CD14-positive monocyte (primary cell): ENCODE measurements at regions not wholly inside any gene's neighbourhood (a gene's known extent, or its start where the extent isn't known, plus 50 kb on each side); places are given as distances from the start of the nearest gene placed in this dataset.

Experiments
- DNase-seq, 3 donors: peaks; one replicate each; pipeline ENCODE4 v3.0.0-alpha.2; 2011 to 2022
- H2AFZ ChIP-seq: 2 replicates; pipeline ENCODE4 v1.6.0; 2012; ENCODE audit warnings: mild to moderate bottlenecking, low read depth, low read length, inconsistent platforms; ENCODE audit not compliant: insufficient read depth, poor library complexity, severe bottlenecking
- H3K27ac ChIP-seq, 2 donors: 1 replicate in 1 of 2; 2 replicates in 1 of 2; pipeline ENCODE4 v1.5.1; 2012 to 2013; ENCODE audit warnings: low read length in 2 of 2, control low read depth in 1 of 2, inconsistent platforms in 1 of 2, low read depth in 1 of 2, mild to moderate bottlenecking in 1 of 2
- H3K27me3 ChIP-seq, 2 donors: one replicate each; pipeline versions ENCODE4 v1.6.0 to v1.6.1; 2011 to 2013; ENCODE audit warnings: low read length in 2 of 2; ENCODE audit not compliant: control insufficient read depth in 2 of 2, insufficient read depth in 2 of 2
- H3K36me3 ChIP-seq, 2 donors: replicated peaks in 1 of 2; 1 replicate in 1 of 2; 2 replicates in 1 of 2; pipeline versions ENCODE4 v1.5.1 to v1.6.1; 2012 to 2013; ENCODE audit warnings: low read length in 2 of 2, control low read depth in 1 of 2, inconsistent platforms in 1 of 2, mild to moderate bottlenecking in 1 of 2; ENCODE audit not compliant: insufficient read depth in 2 of 2, control insufficient read depth in 1 of 2
- H3K4me1 ChIP-seq, 2 donors: 1 replicate in 1 of 2; 2 replicates in 1 of 2; pipeline versions ENCODE4 v1.5.1 to v1.6.1; 2012 to 2013; ENCODE audit warnings: low read length in 2 of 2, control low read depth in 1 of 2, inconsistent platforms in 1 of 2, mild to moderate bottlenecking in 1 of 2, moderate library complexity in 1 of 2; ENCODE audit not compliant: insufficient read depth in 2 of 2, control insufficient read depth in 1 of 2
- H3K4me2 ChIP-seq: replicated peaks from 2 replicates; pipeline ENCODE3; 2012; ENCODE audit warnings: low read length, moderate library complexity, mild to moderate bottlenecking; ENCODE audit not compliant: poor library complexity, severe bottlenecking; ENCODE audit errors: extremely low read depth
- H3K4me3 ChIP-seq, 3 experiments: fragments of 200-600 bp in 1 of 3; sonication (generic) in 1 of 3; replicated peaks in 1 of 3; 1 replicate in 2 of 3; 2 replicates in 1 of 3; pipeline ENCODE4 v1.5.1; 2011 to 2013; ENCODE audit warnings: low read length in 3 of 3, mild to moderate bottlenecking in 3 of 3, control low read depth in 2 of 3, low read depth in 2 of 3, inconsistent platforms in 1 of 3, moderate library complexity in 1 of 3
- H3K79me2 ChIP-seq: 2 replicates; pipeline ENCODE4 v1.6.0; 2012; ENCODE audit warnings: mild to moderate bottlenecking, control low read depth, inconsistent platforms, low read length, moderate library complexity; ENCODE audit not compliant: insufficient read depth
- H3K9ac ChIP-seq: 2 replicates; pipeline ENCODE4 v1.6.0; 2017; ENCODE audit warnings: low read length, mild to moderate bottlenecking; ENCODE audit not compliant: insufficient read depth, poor library complexity, severe bottlenecking
- H3K9me3 ChIP-seq, 2 donors: replicated peaks in 1 of 2; 1 replicate in 1 of 2; 2 replicates in 1 of 2; pipeline versions ENCODE4 v1.5.1 to v1.6.1; 2012 to 2013; ENCODE audit warnings: low read length in 2 of 2, control low read depth in 1 of 2; ENCODE audit not compliant: control insufficient read depth in 1 of 2, insufficient read depth in 1 of 2
- H4K20me1 ChIP-seq: 2 replicates; pipeline ENCODE4 v1.6.0; 2012; ENCODE audit warnings: mild to moderate bottlenecking, low read length, control low read depth, moderate library complexity; ENCODE audit not compliant: insufficient read depth
- H3K27ac Mint-ChIP-seq, 7 donors: one replicate each; pipeline ENCODE4 v1.8.0; 2020; ENCODE audit warnings: mild to moderate bottlenecking in 7 of 7, mixed read lengths in 7 of 7, moderate library complexity in 6 of 7, inconsistent platforms in 2 of 7
- H3K27me3 Mint-ChIP-seq, 3 donors: one replicate each; pipeline ENCODE4 v1.8.0; 2021 to 2022; ENCODE audit warnings: low read depth in 3 of 3, mild to moderate bottlenecking in 3 of 3, mixed read lengths in 3 of 3, moderate library complexity in 3 of 3, inconsistent platforms in 1 of 3
- H3K36me3 Mint-ChIP-seq, 2 donors: one replicate each; pipeline ENCODE4 v1.8.0; 2020; ENCODE audit warnings: mixed read lengths in 2 of 2, inconsistent platforms in 1 of 2, mild to moderate bottlenecking in 1 of 2
- H3K4me1 Mint-ChIP-seq: one replicate; pipeline ENCODE4 v1.8.0; 2020; ENCODE audit warnings: mild to moderate bottlenecking, mixed read lengths
- H3K4me3 Mint-ChIP-seq, 2 donors: one replicate each; pipeline ENCODE4 v1.8.0; 2020; ENCODE audit warnings: mild to moderate bottlenecking in 2 of 2, mixed read lengths in 2 of 2, moderate library complexity in 1 of 2
- H3K9me3 Mint-ChIP-seq, 7 donors: one replicate each; pipeline ENCODE4 v1.8.0; 2020 to 2022; ENCODE audit warnings: mixed read lengths in 7 of 7, mild to moderate bottlenecking in 6 of 7, moderate library complexity in 6 of 7, inconsistent platforms in 2 of 7
- WGBS: methylation state at CpG from one replicate; pipeline ENCODE4 v1.1.5; 2013; ENCODE audit warnings: missing lambda C conversion rate; ENCODE audit not compliant: insufficient coverage; 5-methylcytosine and 5-hydroxymethylcytosine counted together
- intact Hi-C, 2 donors: fragments of 100-400 bp; cut with micrococcal nuclease; formaldehyde crosslinking; loops; one replicate each; pipeline versions ENCODE4 v1.15.0 to v1.15.1; 2023
- TF ChIP-seq, protein P1 (sequence below): fragments of 200-600 bp; IDR thresholded peaks from one replicate; pipeline ENCODE4 v1.8.0; 2022; ENCODE audit warnings: antibody characterized with exemption, mild to moderate bottlenecking

DNA sequence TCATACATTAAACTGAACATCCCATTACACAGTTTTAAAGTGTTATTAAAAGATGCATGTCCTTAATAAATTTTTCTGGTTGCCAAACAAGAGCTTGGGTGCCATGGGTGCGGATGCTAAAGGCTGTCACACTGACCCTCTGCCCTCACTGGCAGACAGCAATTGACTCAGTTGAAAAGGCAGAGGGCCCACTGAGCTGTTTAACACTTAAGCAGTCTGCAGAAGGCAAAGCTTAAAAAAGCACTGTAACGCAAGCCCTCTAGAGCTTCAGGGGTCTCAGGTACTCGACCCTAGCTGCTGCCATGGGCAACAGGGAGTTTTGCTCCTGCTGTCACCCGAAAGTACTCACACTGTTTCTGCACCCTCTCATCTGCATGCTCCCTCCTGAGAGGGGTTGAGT, 726.4 kb upstream of the TYRP1 start:
- DNase-seq, result no peak
- no peaks in the 10 kb centered on the region for H3K36me3 Mint-ChIP-seq
- H3K27ac Mint-ChIP-seq, result no peak overlapping the region
- Histone ChIP-seq H3K9me3 (no peaks in the 10 kb centered on the region), H3K4me1 (no peaks in the 10 kb centered on the region), H3K9ac (no peak overlapping the region), H3K27ac (no peak overlapping the region), H3K36me3 (no peaks in the 10 kb centered on the region), H3K79me2 (no peaks in the 10 kb centered on the region), H2AFZ (no peak overlapping the region), H3K4me3 (no peak overlapping the region), H4K20me1 (no peaks in the 10 kb centered on the region), H3K4me2 (no peak overlapping the region), H3K27me3 (no peaks in the 10 kb centered on the region)
- TF ChIP-seq, protein P1, sequence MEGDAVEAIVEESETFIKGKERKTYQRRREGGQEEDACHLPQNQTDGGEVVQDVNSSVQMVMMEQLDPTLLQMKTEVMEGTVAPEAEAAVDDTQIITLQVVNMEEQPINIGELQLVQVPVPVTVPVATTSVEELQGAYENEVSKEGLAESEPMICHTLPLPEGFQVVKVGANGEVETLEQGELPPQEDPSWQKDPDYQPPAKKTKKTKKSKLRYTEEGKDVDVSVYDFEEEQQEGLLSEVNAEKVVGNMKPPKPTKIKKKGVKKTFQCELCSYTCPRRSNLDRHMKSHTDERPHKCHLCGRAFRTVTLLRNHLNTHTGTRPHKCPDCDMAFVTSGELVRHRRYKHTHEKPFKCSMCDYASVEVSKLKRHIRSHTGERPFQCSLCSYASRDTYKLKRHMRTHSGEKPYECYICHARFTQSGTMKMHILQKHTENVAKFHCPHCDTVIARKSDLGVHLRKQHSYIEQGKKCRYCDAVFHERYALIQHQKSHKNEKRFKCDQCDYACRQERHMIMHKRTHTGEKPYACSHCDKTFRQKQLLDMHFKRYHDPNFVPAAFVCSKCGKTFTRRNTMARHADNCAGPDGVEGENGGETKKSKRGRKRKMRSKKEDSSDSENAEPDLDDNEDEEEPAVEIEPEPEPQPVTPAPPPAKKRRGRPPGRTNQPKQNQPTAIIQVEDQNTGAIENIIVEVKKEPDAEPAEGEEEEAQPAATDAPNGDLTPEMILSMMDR, result no peak
- H3K4me1 Mint-ChIP-seq, result no peaks in the 10 kb centered on the region
- H3K4me3 Mint-ChIP-seq, result no peak overlapping the region
- intact Hi-C loops, result no loop called here
- peaks cover 0 to 6% (median 0%) of the 10 kb centered on the region in 7 donors for H3K9me3 Mint-ChIP-seq
- WGBS, result 73% methylated on average over 3 of the region's 4 CpGs
- no peaks in the 10 kb centered on the region for H3K27me3 Mint-ChIP-seq

DNA sequence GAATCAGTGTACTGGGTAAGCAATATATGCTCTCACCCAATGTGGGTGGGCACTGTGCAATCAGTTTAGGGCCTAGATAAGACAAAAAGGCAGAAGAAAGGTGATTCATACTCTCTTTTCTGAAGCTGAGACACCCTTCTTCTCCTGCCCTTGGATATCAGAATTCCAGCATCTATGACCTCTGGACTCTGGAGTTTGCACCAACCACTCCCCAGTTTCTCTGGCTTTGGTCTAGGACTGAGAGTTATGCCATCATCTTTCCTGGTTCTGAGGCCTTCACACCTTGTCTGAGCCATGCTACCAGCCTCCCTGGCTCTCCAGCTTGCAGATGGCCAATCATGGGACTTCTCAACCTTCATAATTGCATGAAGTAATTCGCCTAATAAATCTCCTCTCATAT, 724.6 kb upstream of the TYRP1 start:
- no peak overlapping the region for H3K4me3 ChIP-seq
- H3K4me1 ChIP-seq, result no peaks in the 10 kb centered on the region
- Mint-ChIP-seq H3K36me3 (no peaks in the 10 kb centered on the region), H3K27ac (no peak overlapping the region), H3K27me3 (no peaks in the 10 kb centered on the region), H3K9me3 (peaks cover 0 to 3% (median 0%) of the 10 kb centered on the region in 7 donors), H3K4me1 (no peaks in the 10 kb centered on the region), H3K4me3 (no peak overlapping the region)
- H3K27me3 ChIP-seq, result no peaks in the 10 kb centered on the region
- H3K9ac ChIP-seq, result no peak overlapping the region
- WGBS, result 80% methylated on average over 1 of the region's 1 CpG
- no peak overlapping the region for H3K4me2 ChIP-seq
- H3K9me3 ChIP-seq, result no peaks in the 10 kb centered on the region
- H3K27ac ChIP-seq, result no peak overlapping the region
- no peaks in the 10 kb centered on the region for H4K20me1 ChIP-seq
- no peaks in the 10 kb centered on the region for H3K36me3 ChIP-seq
- H2AFZ ChIP-seq, result no peak overlapping the region
- intact Hi-C loops, result no loop called here
- DNase-seq, result no peak
- no peaks in the 10 kb centered on the region for H3K79me2 ChIP-seq
- TF ChIP-seq, protein P1, result no peak
